Muscle layer of duodenum (tissue), 2 donors: ENCODE measurements at regions not wholly inside any gene's neighbourhood (a gene's known extent, or its start where the extent isn't known, plus 50 kb on each side); places are given as distances from the start of the nearest gene placed in this dataset.

ENCODE experiments used
- H3K27ac ChIP-seq: one replicate; pipeline ENCODE4 v1.7.0; 2013; ENCODE audit warnings: mild to moderate bottlenecking, low read length
- H3K27me3 ChIP-seq: one replicate; pipeline ENCODE4 v1.7.0; 2013; ENCODE audit warnings: low read depth, mild to moderate bottlenecking, control low read depth, low read length
- H3K36me3 ChIP-seq, 2 donors: one replicate each; pipeline ENCODE4 v1.7.0; 2013; ENCODE audit warnings: low read length in 2 of 2, control low read depth in 1 of 2, mild to moderate bottlenecking in 1 of 2; ENCODE audit not compliant: insufficient read depth in 2 of 2, control insufficient read depth in 1 of 2
- H3K4me1 ChIP-seq, 2 donors: one replicate each; pipeline ENCODE4 v1.7.0; 2013; ENCODE audit warnings: low read length in 2 of 2, mild to moderate bottlenecking in 2 of 2, control low read depth in 1 of 2, moderate library complexity in 1 of 2; ENCODE audit not compliant: insufficient read depth in 2 of 2, control insufficient read depth in 1 of 2
- H3K4me3 ChIP-seq, 2 donors: one replicate each; pipeline ENCODE4 v1.7.0; 2013; ENCODE audit warnings: low read length in 2 of 2, low read depth in 1 of 2, mild to moderate bottlenecking in 1 of 2
- H3K9me3 ChIP-seq, 2 donors: one replicate each; pipeline ENCODE4 v1.7.0; 2013; ENCODE audit warnings: low read length in 2 of 2, control low read depth in 1 of 2, mild to moderate bottlenecking in 1 of 2; ENCODE audit not compliant: control insufficient read depth in 1 of 2
- donor health status: healthy.

DNA sequence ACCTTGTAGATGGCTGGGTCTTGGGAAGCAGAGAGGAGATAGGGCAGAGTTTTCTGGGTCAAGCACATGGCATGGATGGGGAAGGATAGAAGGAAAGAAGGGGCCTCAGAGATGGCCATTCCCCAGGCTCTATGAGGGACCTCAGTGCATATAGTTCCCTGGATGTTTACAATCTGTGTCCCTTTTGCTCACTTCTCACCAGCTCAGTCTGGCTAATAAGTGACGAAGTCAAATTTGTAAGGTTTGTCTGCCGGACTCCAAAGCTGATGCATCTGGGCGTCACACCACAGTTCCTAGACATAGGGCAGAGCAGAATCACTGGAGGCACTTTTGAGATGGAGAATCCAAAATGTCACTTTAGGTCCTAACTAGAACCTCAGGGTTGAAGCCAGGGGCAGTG, 416.4 kb upstream of the PROX1 start:
- H3K36me3 ChIP-seq, result no peaks in the 10 kb centered on the region
- no peak overlapping the region for H3K27ac ChIP-seq
- no peaks in the 10 kb centered on the region for H3K27me3 ChIP-seq
- H3K4me1 ChIP-seq, result peaks cover 0 to 4% of the 10 kb centered on the region in 2 donors
- H3K9me3 ChIP-seq, result no peaks in the 10 kb centered on the region
- H3K4me3 ChIP-seq, result no peak overlapping the region

GRCh38 chr1:213571843-213572242, 415.9 kb upstream of the PROX1 start:
- no peaks in the 10 kb centered on the region for H3K9me3 ChIP-seq
- H3K36me3 ChIP-seq, result no peaks in the 10 kb centered on the region
- peaks cover 0 to 4% of the 10 kb centered on the region in 2 donors for H3K4me1 ChIP-seq
- H3K4me3 ChIP-seq, result no peak overlapping the region
- H3K27ac ChIP-seq, result no peak overlapping the region
- no peaks in the 10 kb centered on the region for H3K27me3 ChIP-seq

DNA sequence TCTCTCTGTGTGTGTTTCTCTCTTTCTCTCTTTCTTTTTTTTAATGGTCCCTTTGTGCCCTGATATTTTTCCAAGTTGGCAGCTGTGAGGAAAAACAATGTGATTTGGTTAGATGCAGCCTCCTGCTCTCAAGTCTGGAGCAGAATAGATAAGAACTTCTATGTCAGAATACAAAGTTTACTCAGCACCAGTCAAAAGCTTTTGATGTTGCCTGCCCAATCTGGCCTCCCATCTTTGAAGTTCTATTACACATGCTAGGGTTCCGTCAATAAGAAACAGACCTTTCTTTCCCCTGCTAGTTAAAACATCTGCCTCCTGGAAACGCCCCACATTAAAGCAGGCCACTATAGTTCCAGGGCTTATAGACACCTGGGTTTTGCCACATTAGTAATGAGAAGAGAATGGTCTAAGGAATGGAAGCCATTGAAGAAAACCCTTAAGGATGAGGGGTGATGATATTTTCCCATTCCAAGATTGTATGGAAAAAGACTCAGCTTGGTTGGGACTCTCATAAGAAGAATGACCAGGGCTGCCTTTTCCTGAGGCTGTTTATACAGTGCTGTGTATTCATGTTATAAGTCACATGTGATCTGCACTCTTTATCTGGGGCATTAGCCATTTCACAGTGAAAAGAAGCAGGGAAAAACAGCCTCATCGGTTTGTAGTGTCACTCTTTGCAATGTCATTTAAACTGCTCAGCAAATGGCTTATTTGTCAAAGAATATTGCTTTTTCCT, 414.7 kb upstream of the PROX1 start:
- Histone ChIP-seq H3K4me1 (peaks cover 0 to 4% of the 10 kb centered on the region in 2 donors), H3K4me3 (no peak overlapping the region), H3K27me3 (no peaks in the 10 kb centered on the region), H3K27ac (no peak overlapping the region), H3K9me3 (no peaks in the 10 kb centered on the region), H3K36me3 (no peaks in the 10 kb centered on the region)

DNA sequence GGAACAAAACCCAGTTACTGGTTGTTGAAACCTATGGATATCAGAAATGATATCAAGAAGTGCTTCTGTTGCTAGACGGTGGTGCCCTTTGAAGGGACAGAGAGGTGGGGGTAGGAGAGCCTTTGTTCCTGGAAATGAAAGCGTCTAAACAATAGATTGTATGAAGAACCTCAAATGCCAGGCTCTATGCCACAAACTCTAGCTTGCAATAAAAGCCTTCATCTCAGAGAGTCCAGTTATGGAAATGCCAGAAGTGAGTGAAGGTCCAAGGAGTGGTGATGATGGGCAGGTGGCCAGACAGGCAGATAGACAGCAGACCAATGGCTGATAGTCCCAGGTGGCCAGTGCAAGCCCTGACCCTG, 414.1 kb upstream of the PROX1 start:
- H3K9me3 ChIP-seq, result no peaks in the 10 kb centered on the region
- H3K36me3 ChIP-seq, result no peaks in the 10 kb centered on the region
- H3K4me1 ChIP-seq, result peaks cover 0 to 4% of the 10 kb centered on the region in 2 donors
- H3K27ac ChIP-seq, result no peak overlapping the region
- no peaks in the 10 kb centered on the region for H3K27me3 ChIP-seq
- no peak overlapping the region for H3K4me3 ChIP-seq

DNA sequence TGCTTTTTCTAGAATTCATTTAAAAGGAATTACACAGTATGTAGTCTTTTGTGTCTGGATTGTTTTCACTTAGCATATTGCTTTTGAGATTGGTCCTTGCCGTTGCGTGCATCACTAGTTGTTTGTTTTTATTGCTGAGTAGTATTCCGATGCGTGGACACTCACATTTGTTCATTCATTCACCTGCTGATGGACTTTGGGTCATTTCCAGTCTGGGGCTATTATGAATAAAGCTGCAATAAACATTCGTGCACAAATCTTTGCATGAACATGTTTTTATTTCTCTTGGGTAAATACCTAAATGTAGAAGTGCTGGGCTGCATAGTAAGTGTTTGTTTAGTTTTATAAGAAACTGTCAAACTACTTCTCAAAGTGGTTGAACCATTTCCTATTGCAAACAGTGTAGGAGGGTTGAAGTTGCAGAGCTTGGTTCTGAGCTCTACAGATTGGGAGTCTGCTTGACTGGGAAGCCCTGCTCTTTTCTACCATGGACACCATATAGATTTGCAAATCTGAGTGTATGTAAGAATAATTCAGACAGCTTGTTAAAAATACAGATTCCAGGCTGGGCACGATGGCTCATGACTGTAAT, 404.7 kb upstream of the PROX1 start:
- no peaks in the 10 kb centered on the region for H3K27me3 ChIP-seq
- no peaks in the 10 kb centered on the region for H3K36me3 ChIP-seq
- no peaks in the 10 kb centered on the region for H3K9me3 ChIP-seq
- no peak overlapping the region for H3K27ac ChIP-seq
- no peaks in the 10 kb centered on the region for H3K4me1 ChIP-seq
- H3K4me3 ChIP-seq, result no peak overlapping the region

DNA sequence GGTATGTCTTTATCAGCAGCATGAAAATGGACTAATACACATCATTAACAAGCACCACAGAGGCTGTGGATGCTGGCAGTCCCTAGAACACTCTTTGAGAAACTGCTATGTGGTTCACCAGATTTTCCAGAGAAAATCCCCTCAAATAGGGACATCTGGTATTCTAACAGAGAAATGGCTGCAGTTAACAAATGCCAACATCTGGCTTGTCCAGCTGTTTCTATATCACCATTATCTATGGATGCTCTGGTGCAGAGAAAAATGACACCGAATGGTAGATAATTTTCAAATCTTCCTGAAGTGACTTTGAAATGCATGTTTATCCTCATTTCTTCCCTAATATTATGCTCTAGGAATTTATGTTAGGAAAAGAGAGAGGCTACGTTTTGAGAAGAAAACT, 403.5 kb upstream of the PROX1 start:
- Histone ChIP-seq H3K27me3 (no peaks in the 10 kb centered on the region), H3K27ac (no peak overlapping the region), H3K4me1 (no peaks in the 10 kb centered on the region), H3K4me3 (no peak overlapping the region), H3K9me3 (no peaks in the 10 kb centered on the region), H3K36me3 (no peaks in the 10 kb centered on the region)

DNA sequence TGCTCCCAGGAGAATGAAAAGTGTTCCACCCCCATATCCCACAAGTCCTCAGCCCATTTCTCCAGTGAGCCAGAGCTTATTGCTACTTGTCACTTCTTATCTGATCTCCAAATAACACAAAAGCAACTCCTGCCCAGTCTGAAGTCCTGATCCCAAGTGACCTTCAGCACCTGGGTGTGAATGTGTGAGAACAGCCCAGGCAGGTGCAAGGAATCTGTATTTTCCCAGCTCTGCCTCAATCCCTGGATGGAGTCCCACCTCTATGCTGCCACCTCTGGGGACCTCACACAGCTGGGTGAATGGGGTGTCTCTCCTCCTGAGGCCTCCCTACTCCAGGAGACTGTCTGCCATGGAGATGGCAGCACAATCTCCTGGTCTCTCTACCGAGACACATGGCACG, 402.4 kb upstream of the PROX1 start:
- Histone ChIP-seq H3K4me3 (no peak overlapping the region), H3K4me1 (no peaks in the 10 kb centered on the region), H3K36me3 (no peaks in the 10 kb centered on the region), H3K27ac (no peak overlapping the region), H3K27me3 (no peaks in the 10 kb centered on the region), H3K9me3 (no peaks in the 10 kb centered on the region)

DNA sequence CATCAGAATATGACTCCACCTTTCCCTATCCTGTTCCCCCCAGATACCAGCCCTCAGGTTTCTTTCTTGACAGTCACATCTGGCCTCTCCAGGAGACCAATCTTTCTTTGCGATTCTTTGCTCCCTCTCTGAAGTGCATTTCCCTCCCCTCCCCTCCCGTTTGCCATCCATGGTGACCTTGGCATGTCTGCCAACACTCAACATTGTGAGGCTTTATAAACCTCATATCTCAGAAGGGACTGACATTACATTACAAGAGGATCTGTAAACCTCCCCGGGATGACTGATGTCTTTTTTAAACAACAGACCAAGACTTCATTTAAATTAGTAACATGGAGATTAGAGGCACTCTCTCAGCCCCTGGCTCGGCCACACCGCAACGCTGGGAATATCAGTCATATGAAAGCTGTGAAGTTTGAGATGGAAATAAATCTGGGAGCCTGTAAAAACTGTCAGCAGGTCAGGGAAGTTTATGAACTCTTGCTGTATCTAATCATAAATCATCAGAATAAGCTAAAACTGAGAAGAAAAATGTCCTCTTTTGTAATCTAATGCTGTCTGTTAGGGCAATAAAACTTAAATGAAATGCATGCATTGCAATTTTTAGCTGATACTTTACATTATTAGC, 401.7 kb upstream of the PROX1 start:
- Histone ChIP-seq H3K36me3 (no peaks in the 10 kb centered on the region), H3K9me3 (no peaks in the 10 kb centered on the region), H3K27ac (no peak overlapping the region), H3K27me3 (no peaks in the 10 kb centered on the region), H3K4me1 (no peaks in the 10 kb centered on the region), H3K4me3 (no peak overlapping the region)

DNA sequence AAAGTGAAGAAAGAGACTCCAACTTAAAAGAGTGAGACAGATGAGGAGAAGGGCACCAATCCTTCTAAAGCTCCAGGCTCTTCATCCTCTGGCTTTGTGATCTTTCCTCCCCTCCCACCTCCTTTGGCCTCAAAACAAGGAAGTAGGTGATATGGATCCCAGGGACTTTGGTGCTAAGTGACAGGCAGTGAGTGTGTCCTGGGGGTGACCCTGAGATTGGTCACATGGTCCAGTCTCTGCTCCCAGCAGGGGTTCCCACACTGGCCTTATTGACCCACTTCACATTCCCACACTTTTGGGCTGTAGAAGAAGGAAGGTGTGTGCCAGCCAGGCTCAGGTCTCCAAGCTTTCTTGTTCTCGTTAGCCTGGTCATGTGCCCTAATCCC, 401.2 kb upstream of the PROX1 start:
- no peak overlapping the region for H3K4me3 ChIP-seq
- no peaks in the 10 kb centered on the region for H3K36me3 ChIP-seq
- H3K9me3 ChIP-seq, result no peaks in the 10 kb centered on the region
- no peaks in the 10 kb centered on the region for H3K27me3 ChIP-seq
- H3K27ac ChIP-seq, result no peak overlapping the region
- no peaks in the 10 kb centered on the region for H3K4me1 ChIP-seq

GRCh38 chr1:213596729-213597128, 391.0 kb upstream of the PROX1 start:
- Histone ChIP-seq H3K4me1 (no peaks in the 10 kb centered on the region), H3K4me3 (no peak overlapping the region), H3K36me3 (no peaks in the 10 kb centered on the region), H3K27me3 (no peaks in the 10 kb centered on the region), H3K27ac (no peak overlapping the region), H3K9me3 (no peaks in the 10 kb centered on the region)

DNA sequence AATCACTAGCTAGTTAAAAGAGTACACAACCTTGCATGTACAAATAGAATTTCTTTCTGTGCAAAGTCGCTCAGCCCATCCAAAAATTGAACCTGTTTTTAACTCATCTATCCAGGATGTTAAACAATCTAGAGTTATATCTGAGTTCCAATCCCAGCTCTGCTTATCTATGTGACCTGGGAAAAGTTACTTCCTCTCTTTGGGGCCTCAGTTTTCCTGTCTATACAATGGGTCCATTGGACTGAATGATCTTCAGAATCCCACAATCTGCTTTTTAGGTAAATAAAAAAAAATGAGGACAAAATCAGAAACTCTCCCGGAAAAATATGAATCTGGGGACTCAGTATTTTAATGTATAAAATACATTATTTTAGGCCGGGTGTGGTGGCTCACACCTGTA, 389.5 kb upstream of the PROX1 start:
- Histone ChIP-seq H3K27me3 (no peaks in the 10 kb centered on the region), H3K36me3 (no peaks in the 10 kb centered on the region), H3K27ac (no peak overlapping the region), H3K9me3 (no peaks in the 10 kb centered on the region), H3K4me1 (no peaks in the 10 kb centered on the region), H3K4me3 (no peak overlapping the region)
